ENCODE measurements at regions not wholly inside any gene's neighbourhood (a gene's known extent, or its start where the extent isn't known, plus 50 kb on each side); places are given as distances from the start of the nearest gene placed in this dataset.

DNA sequence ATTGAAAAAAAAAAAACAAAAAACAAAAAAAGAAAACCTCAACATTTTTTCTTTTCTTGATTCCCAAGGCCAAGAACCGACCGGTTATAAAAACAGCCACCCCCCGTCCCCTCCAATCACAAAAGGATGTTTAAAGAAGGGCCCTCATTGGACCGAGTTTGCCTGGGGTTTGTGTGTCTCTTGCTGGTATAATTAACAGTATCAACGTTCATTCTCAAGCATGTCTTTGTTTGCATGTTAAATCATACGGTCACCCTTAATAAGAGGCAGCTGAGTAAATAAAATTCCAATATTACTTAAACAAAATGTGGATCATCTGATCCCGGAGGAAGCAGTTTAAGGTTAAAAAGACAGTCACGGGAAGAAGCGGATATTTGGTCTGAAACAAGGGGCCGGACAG lies 201.1 kb downstream of the PRDM2 start:
- TF ChIP-seq, protein P1, sequence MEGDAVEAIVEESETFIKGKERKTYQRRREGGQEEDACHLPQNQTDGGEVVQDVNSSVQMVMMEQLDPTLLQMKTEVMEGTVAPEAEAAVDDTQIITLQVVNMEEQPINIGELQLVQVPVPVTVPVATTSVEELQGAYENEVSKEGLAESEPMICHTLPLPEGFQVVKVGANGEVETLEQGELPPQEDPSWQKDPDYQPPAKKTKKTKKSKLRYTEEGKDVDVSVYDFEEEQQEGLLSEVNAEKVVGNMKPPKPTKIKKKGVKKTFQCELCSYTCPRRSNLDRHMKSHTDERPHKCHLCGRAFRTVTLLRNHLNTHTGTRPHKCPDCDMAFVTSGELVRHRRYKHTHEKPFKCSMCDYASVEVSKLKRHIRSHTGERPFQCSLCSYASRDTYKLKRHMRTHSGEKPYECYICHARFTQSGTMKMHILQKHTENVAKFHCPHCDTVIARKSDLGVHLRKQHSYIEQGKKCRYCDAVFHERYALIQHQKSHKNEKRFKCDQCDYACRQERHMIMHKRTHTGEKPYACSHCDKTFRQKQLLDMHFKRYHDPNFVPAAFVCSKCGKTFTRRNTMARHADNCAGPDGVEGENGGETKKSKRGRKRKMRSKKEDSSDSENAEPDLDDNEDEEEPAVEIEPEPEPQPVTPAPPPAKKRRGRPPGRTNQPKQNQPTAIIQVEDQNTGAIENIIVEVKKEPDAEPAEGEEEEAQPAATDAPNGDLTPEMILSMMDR (IDR thresholded peaks at IDR 0.05), result no peak
- TF ChIP-seq POLR2A (IDR thresholded peaks at IDR 0.05) (no peak), POLR2AphosphoS5 (IDR thresholded peaks at IDR 0.05) (no peak)
